Neural progenitor cell (in vitro differentiated cells): ENCODE measurements at regions not wholly inside any gene's neighbourhood (a gene's known extent, or its start where the extent isn't known, plus 50 kb on each side); places are given as distances from the start of the nearest gene placed in this dataset.

Experiments
- DNase-seq: peaks from one replicate; pipeline ENCODE4 v3.0.0-alpha.2; 2016; ENCODE audit warnings: low spot score
- H2AFZ ChIP-seq: fragments of 200-600 bp; sonication (generic); replicated peaks from 2 replicates; pipeline ENCODE4 v1.6.1; 2016; ENCODE audit warnings: antibody characterized with exemption
- H3F3A ChIP-seq: fragments of 200-600 bp; sonication (generic); 2 replicates; pipeline ENCODE4 v1.6.1; 2016; ENCODE audit warnings: antibody characterized with exemption, low read depth
- H3K27ac ChIP-seq: fragments of 200-600 bp; sonication (generic); 2 replicates; pipeline ENCODE4 v1.5.1; 2016; ENCODE audit warnings: mild to moderate bottlenecking
- H3K27me3 ChIP-seq: fragments of 200-600 bp; sonication (generic); 2 replicates; pipeline ENCODE4 v1.6.1; 2016; ENCODE audit warnings: mild to moderate bottlenecking, moderate library complexity
- H3K36me3 ChIP-seq: fragments of 200-600 bp; sonication (generic); 2 replicates; pipeline ENCODE4 v1.5.1; 2016
- H3K4me1 ChIP-seq: fragments of 200-600 bp; sonication (generic); 2 replicates; pipeline ENCODE4 v1.6.1; 2016; ENCODE audit warnings: mixed run types
- H3K4me2 ChIP-seq: fragments of 200-600 bp; sonication (generic); 2 replicates; pipeline ENCODE4 v1.6.1; 2016
- H3K4me3 ChIP-seq: fragments of 200-600 bp; sonication (generic); 2 replicates; pipeline ENCODE4 v1.5.1; 2016
- H3K79me2 ChIP-seq: fragments of 200-600 bp; sonication (generic); 2 replicates; pipeline ENCODE4 v1.6.1; 2016; ENCODE audit warnings: low read depth
- H3K9ac ChIP-seq: fragments of 200-600 bp; sonication (generic); 2 replicates; pipeline ENCODE4 v1.6.1; 2016
- H3K9me3 ChIP-seq: fragments of 200-600 bp; sonication (generic); 2 replicates; pipeline ENCODE4 v1.5.1; 2016; ENCODE audit warnings: low read depth
- H4K20me1 ChIP-seq: fragments of 200-600 bp; sonication (generic); 2 replicates; pipeline ENCODE4 v1.6.1; 2016; ENCODE audit warnings: low read depth
- H3K27ac Mint-ChIP-seq: 3 replicates; pipeline ENCODE4 v1.8.0; 2021; ENCODE audit warnings: mixed read lengths
- H3K27me3 Mint-ChIP-seq: 2 replicates; pipeline ENCODE4 v1.8.0; 2022; ENCODE audit warnings: low read depth, mild to moderate bottlenecking, inconsistent platforms, moderate library complexity, mixed read lengths; ENCODE audit not compliant: insufficient read depth
- H3K36me3 Mint-ChIP-seq: 3 replicates; pipeline ENCODE4 v1.8.0; 2021; ENCODE audit warnings: mixed read lengths
- H3K4me1 Mint-ChIP-seq: 3 replicates; pipeline ENCODE4 v1.8.0; 2021; ENCODE audit warnings: mixed read lengths
- H3K4me3 Mint-ChIP-seq: 3 replicates; pipeline ENCODE4 v1.8.0; 2021; ENCODE audit warnings: mild to moderate bottlenecking, moderate library complexity, mixed read lengths
- H3K9me3 Mint-ChIP-seq: 3 replicates; pipeline ENCODE4 v1.8.0; 2020; ENCODE audit warnings: mixed read lengths
- CTCF ChIP-seq: fragments of 200-600 bp; sonication (generic); IDR thresholded peaks from 2 replicates; pipeline ENCODE4 v1.5.1; 2017; ENCODE audit warnings: antibody characterized with exemption, mild to moderate bottlenecking
- EZH2 ChIP-seq: fragments of 200-600 bp; sonication (generic); IDR thresholded peaks from 2 replicates; pipeline ENCODE4 v1.6.1; 2017; ENCODE audit warnings: antibody characterized with exemption, mild to moderate bottlenecking, moderate library complexity
- EZH2phosphoT487 ChIP-seq: fragments of 200-600 bp; sonication (generic); IDR thresholded peaks from 2 replicates; pipeline ENCODE4 v1.6.1; 2017; ENCODE audit warnings: antibody characterized with exemption

GRCh38 chr5:159512064-159512463 is 181.8 kb upstream of the IL12B start:
- Histone ChIP-seq H3K9me3 (no peaks in the 10 kb centered on the region), H3K36me3 (no peaks in the 10 kb centered on the region), H3K4me3 (no peak overlapping the region), H3K27me3 (no peaks in the 10 kb centered on the region), H4K20me1 (no peaks in the 10 kb centered on the region), H2AFZ (no peak overlapping the region), H3K4me2 (no peak overlapping the region), H3K79me2 (no peaks in the 10 kb centered on the region), H3K9ac (no peak overlapping the region), H3K4me1 (peaks cover 14% of the 10 kb centered on the region), H3K27ac (no peak overlapping the region), H3F3A (peaks cover 6% of the 10 kb centered on the region)
- Mint-ChIP-seq H3K9me3 (no peaks in the 10 kb centered on the region), H3K4me3 (no peak overlapping the region), H3K4me1 (peaks cover 33% of the 10 kb centered on the region), H3K27ac (no peak overlapping the region), H3K27me3 (peaks cover 7% of the 10 kb centered on the region), H3K36me3 (peaks cover 2% of the 10 kb centered on the region)
- no peak for DNase-seq
- TF ChIP-seq EZH2phosphoT487 = no peak
- no peak for TF ChIP-seq CTCF
- no peak for TF ChIP-seq EZH2

GRCh38 chr5:159514229-159514810 is 184.0 kb upstream of the IL12B start:
- no peak overlapping the region for H2AFZ ChIP-seq
- no peaks in the 10 kb centered on the region for H3K9me3 Mint-ChIP-seq
- H3K27me3 ChIP-seq = no peaks in the 10 kb centered on the region
- no peaks in the 10 kb centered on the region for H3K9me3 ChIP-seq
- H3F3A ChIP-seq = peaks cover 6% of the 10 kb centered on the region
- no peaks in the 10 kb centered on the region for H3K36me3 ChIP-seq
- H3K27ac ChIP-seq = no peak overlapping the region
- no peak overlapping the region for H3K4me3 Mint-ChIP-seq
- no peak overlapping the region for H3K9ac ChIP-seq
- no peak for TF ChIP-seq EZH2phosphoT487
- TF ChIP-seq EZH2 = no peak
- TF ChIP-seq CTCF = no peak
- no peaks in the 10 kb centered on the region for H4K20me1 ChIP-seq
- no peak overlapping the region for H3K27ac Mint-ChIP-seq
- H3K4me1 ChIP-seq = peaks cover 11% of the 10 kb centered on the region
- H3K36me3 Mint-ChIP-seq = no peaks in the 10 kb centered on the region
- H3K79me2 ChIP-seq = no peaks in the 10 kb centered on the region
- H3K4me2 ChIP-seq = no peak overlapping the region
- peaks cover 3% of the 10 kb centered on the region for H3K27me3 Mint-ChIP-seq
- no peak overlapping the region for H3K4me3 ChIP-seq
- DNase-seq = no peak
- H3K4me1 Mint-ChIP-seq = peaks cover 25% of the 10 kb centered on the region

GRCh38 chr5:159515197-159515596 is 184.9 kb upstream of the IL12B start:
- peaks cover 3% of the 10 kb centered on the region for H3K27me3 Mint-ChIP-seq
- Histone ChIP-seq H3K27me3 (no peaks in the 10 kb centered on the region), H3K4me1 (peaks cover 5% of the 10 kb centered on the region), H2AFZ (peak overlapping the region; percentile 17), H3K36me3 (no peaks in the 10 kb centered on the region), H3K4me3 (no peak overlapping the region), H3F3A (peaks cover under 1% of the 10 kb centered on the region), H3K9ac (no peak overlapping the region), H3K9me3 (no peaks in the 10 kb centered on the region), H4K20me1 (no peaks in the 10 kb centered on the region), H3K4me2 (no peak overlapping the region), H3K79me2 (no peaks in the 10 kb centered on the region), H3K27ac (no peak overlapping the region)
- no peak for DNase-seq
- TF ChIP-seq EZH2 (no peak), EZH2phosphoT487 (no peak)
- peaks cover 20% of the 10 kb centered on the region for H3K4me1 Mint-ChIP-seq
- no peak overlapping the region for H3K4me3 Mint-ChIP-seq
- no peaks in the 10 kb centered on the region for H3K9me3 Mint-ChIP-seq
- no peak overlapping the region for H3K27ac Mint-ChIP-seq
- no peaks in the 10 kb centered on the region for H3K36me3 Mint-ChIP-seq

GRCh38 chr5:159515909-159516415 is 185.7 kb upstream of the IL12B start:
- H2AFZ ChIP-seq = peak overlapping the region; percentile 17
- Mint-ChIP-seq H3K9me3 (no peaks in the 10 kb centered on the region), H3K27ac (no peak overlapping the region), H3K4me3 (no peak overlapping the region), H3K4me1 (peaks cover 13% of the 10 kb centered on the region), H3K27me3 (peaks cover 3% of the 10 kb centered on the region), H3K36me3 (no peaks in the 10 kb centered on the region)
- DNase-seq = peak; percentile 76
- H3F3A ChIP-seq = no peaks in the 10 kb centered on the region
- no peaks in the 10 kb centered on the region for H3K9me3 ChIP-seq
- no peaks in the 10 kb centered on the region for H3K36me3 ChIP-seq
- H3K27ac ChIP-seq = no peak overlapping the region
- no peaks in the 10 kb centered on the region for H3K27me3 ChIP-seq
- TF ChIP-seq CTCF (peak; percentile 86), EZH2 (no peak)
- H3K4me3 ChIP-seq = no peak overlapping the region
- H3K9ac ChIP-seq = no peak overlapping the region
- H3K79me2 ChIP-seq = no peaks in the 10 kb centered on the region
- peak overlapping the region; percentile 39 for H3K4me2 ChIP-seq
- H3K4me1 ChIP-seq = peaks cover under 1% of the 10 kb centered on the region
- no peaks in the 10 kb centered on the region for H4K20me1 ChIP-seq
